A673 (cell line): ENCODE measurements at regions not wholly inside any gene's neighbourhood (a gene's known extent, or its start where the extent isn't known, plus 50 kb on each side); places are given as distances from the start of the nearest gene placed in this dataset.

Source experiments
- BruUV-seq: library from RNA; stranded (reverse); fragments of 400-500 nt; replicated peaks from 2 replicates; lab custom pipeline; 2021; lab: Mats Ljungman, UMichigan
- CTCF ChIA-PET: fragments of 300-600 bp; sonication (Branson Sonifier 250); formaldehyde crosslinking; loops from one replicate; lab custom pipeline; 2022; ENCODE audit warnings: antibody characterized with exemption; lab: Charles Lee
- POLR2A ChIA-PET: fragments of 300-600 bp; sonication (Branson Sonifier 250); formaldehyde crosslinking; loops from one replicate; lab custom pipeline; 2022; ENCODE audit warnings: antibody characterized with exemption; ENCODE audit not compliant: low non-redundant PET; lab: Charles Lee
- DNase-seq: peaks from one replicate; pipeline ENCODE4 v3.0.0-alpha.2; 2015; ENCODE audit warnings: low spot score
- H3K27ac ChIP-seq: fragments of 200-600 bp; sonication (generic); 2 replicates; pipeline ENCODE4 v1.5.1; 2016; ENCODE audit warnings: mixed run types, low read depth, mild to moderate bottlenecking, mixed read lengths, antibody characterized with exemption, low read length; ENCODE audit not compliant: poor library complexity, severe bottlenecking
- H3K27me3 ChIP-seq: fragments of 200-600 bp; sonication (generic); replicated peaks from 2 replicates; pipeline ENCODE4 v1.6.1; 2017; ENCODE audit warnings: mixed run types, low read depth, mild to moderate bottlenecking, mixed read lengths, antibody characterized with exemption, low read length; ENCODE audit not compliant: insufficient read depth, poor library complexity
- H3K36me3 ChIP-seq: fragments of 200-600 bp; sonication (generic); 2 replicates; pipeline ENCODE4 v1.6.1; 2016; ENCODE audit warnings: mixed run types, mild to moderate bottlenecking, mixed read lengths, antibody characterized with exemption, low read length; ENCODE audit not compliant: insufficient read depth, poor library complexity, severe bottlenecking
- H3K4me1 ChIP-seq: fragments of 200-600 bp; sonication (generic); 2 replicates; pipeline ENCODE4 v1.6.1; 2017; ENCODE audit warnings: mixed run types, mild to moderate bottlenecking, mixed read lengths, antibody characterized with exemption, low read length; ENCODE audit not compliant: insufficient read depth, poor library complexity, severe bottlenecking
- H3K4me3 ChIP-seq: fragments of 200-600 bp; sonication (generic); 2 replicates; pipeline ENCODE4 v1.5.1; 2016; ENCODE audit warnings: low read depth, mixed run types, mild to moderate bottlenecking, mixed read lengths, low read length; ENCODE audit not compliant: poor library complexity, severe bottlenecking
- H3K9me3 ChIP-seq: fragments of 200-600 bp; sonication (generic); 2 replicates; pipeline ENCODE4 v1.6.1; 2016; ENCODE audit warnings: mixed run types, low read depth, mild to moderate bottlenecking, mixed read lengths, antibody characterized with exemption, low read length; ENCODE audit not compliant: poor library complexity, severe bottlenecking
- EZH2 ChIP-seq: fragments of 200-600 bp; sonication (generic); IDR thresholded peaks from 2 replicates; pipeline ENCODE4 v1.6.1; 2017; ENCODE audit warnings: borderline replicate concordance, low read depth, mild to moderate bottlenecking, mixed read lengths, antibody characterized with exemption, low read length; ENCODE audit not compliant: poor library complexity, severe bottlenecking
- intact Hi-C: fragments of 100-400 bp; cut with micrococcal nuclease; formaldehyde crosslinking; loops from one replicate; pipeline ENCODE4 v1.10.0; 2022; ENCODE audit not compliant: unreplicated experiment
- TF ChIP-seq, protein P1 (sequence below): fragments of 300-800, 200-600 bp; sonication (generic); conservative IDR thresholded peaks from 2 replicates; pipeline ENCODE4 v1.5.1; 2017; ENCODE audit warnings: low read depth, mild to moderate bottlenecking, antibody characterized with exemption, low read length, moderate library complexity, mixed read lengths

DNA sequence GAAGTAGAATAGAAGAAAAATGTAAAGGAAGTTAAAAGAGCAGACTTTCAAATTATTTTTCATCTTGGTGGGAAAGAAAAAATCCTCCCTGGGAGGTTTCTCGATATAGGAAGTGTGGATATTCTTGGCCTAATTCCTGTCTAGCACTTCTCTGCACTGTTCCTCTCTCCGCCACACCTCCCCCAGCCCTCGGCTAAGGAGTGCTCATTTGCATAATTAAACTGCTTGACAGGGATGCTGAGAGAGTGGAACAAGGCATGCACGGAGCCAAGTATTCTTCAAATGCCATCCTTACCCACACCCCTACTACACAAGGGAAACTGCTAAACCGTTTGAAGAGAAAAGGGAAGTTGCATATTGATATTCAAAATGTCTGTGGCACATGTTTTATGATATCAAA, 511.0 kb upstream of the HTR2A start:
- no peak overlapping the region for H3K4me3 ChIP-seq
- ChIA-PET POLR2A (no interaction called here), CTCF (no interaction called here)
- H3K27ac ChIP-seq: no peak overlapping the region
- intact Hi-C loops: no loop called here
- no peak for TF ChIP-seq EZH2
- TF ChIP-seq, protein P1, sequence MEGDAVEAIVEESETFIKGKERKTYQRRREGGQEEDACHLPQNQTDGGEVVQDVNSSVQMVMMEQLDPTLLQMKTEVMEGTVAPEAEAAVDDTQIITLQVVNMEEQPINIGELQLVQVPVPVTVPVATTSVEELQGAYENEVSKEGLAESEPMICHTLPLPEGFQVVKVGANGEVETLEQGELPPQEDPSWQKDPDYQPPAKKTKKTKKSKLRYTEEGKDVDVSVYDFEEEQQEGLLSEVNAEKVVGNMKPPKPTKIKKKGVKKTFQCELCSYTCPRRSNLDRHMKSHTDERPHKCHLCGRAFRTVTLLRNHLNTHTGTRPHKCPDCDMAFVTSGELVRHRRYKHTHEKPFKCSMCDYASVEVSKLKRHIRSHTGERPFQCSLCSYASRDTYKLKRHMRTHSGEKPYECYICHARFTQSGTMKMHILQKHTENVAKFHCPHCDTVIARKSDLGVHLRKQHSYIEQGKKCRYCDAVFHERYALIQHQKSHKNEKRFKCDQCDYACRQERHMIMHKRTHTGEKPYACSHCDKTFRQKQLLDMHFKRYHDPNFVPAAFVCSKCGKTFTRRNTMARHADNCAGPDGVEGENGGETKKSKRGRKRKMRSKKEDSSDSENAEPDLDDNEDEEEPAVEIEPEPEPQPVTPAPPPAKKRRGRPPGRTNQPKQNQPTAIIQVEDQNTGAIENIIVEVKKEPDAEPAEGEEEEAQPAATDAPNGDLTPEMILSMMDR: no peak
- no TSS peak for BruUV-seq
- no peaks in the 10 kb centered on the region for H3K9me3 ChIP-seq
- DNase-seq: no peak
- H3K4me1 ChIP-seq: no peaks in the 10 kb centered on the region
- H3K27me3 ChIP-seq: no peaks in the 10 kb centered on the region
- no peaks in the 10 kb centered on the region for H3K36me3 ChIP-seq

DNA sequence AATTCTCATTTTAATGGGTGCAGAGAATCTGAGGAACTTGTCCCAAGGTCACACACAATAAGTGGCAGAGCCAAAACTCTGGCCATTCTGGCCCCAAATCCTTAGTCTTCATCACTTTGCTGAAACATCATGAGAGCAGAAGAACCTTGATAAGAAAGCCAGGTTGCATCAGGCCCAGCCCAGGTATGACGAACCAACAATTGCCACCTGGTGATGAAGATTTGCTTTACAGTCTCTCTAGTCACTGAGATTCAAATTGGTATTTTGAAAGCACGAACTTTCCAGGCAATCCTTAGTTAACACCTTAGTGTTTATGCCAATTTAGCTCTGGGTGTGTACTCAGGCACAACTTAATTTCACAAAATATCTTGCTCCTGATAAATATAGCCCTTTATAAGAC, 502.7 kb upstream of the HTR2A start:
- H3K4me1 ChIP-seq: no peaks in the 10 kb centered on the region
- TF ChIP-seq EZH2: no peak
- TF ChIP-seq, protein P1: no peak
- H3K9me3 ChIP-seq: no peaks in the 10 kb centered on the region
- intact Hi-C loops: no loop called here
- no peak overlapping the region for H3K4me3 ChIP-seq
- no TSS peak for BruUV-seq
- H3K36me3 ChIP-seq: no peaks in the 10 kb centered on the region
- no peak for DNase-seq
- POLR2A ChIA-PET: no interaction called here
- CTCF ChIA-PET: no interaction called here
- H3K27me3 ChIP-seq: peaks cover 4% of the 10 kb centered on the region
- H3K27ac ChIP-seq: no peak overlapping the region

DNA sequence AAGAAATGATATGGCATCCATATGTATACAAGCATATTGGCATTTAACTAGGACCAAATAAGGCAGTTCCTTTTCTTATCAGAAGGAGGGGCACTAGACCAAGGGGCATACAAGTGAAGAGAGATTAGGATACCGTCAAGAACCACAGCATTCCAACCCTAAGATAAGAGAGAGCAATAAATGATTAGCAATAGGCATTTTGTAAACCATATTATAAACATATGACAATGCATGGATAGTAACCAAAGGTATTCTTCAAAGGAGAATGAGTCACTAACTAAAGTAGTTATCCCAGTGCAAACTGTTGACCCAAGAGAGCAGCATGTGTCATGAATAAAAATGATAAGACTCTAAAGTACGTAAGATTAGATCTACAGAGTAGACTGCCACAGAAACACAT, 500.9 kb upstream of the HTR2A start:
- Histone ChIP-seq H3K4me1 (no peaks in the 10 kb centered on the region), H3K9me3 (no peaks in the 10 kb centered on the region), H3K36me3 (no peaks in the 10 kb centered on the region), H3K27me3 (peaks cover 4% of the 10 kb centered on the region), H3K27ac (no peak overlapping the region), H3K4me3 (no peak overlapping the region)
- TF ChIP-seq, protein P1: no peak
- no peak for TF ChIP-seq EZH2
- DNase-seq: no peak
- ChIA-PET POLR2A (no interaction called here), CTCF (interaction anchor here (0.6 kb wide), 1 partner anchor 136 kb away, joined by 4 read pairs; no protein-coding TSS in a partner anchor)
- BruUV-seq: no TSS peak
- intact Hi-C loops: no loop called here
